ENCODE measurements at regions not wholly inside any gene's neighbourhood (a gene's known extent, or its start where the extent isn't known, plus 50 kb on each side); places are given as distances from the start of the nearest gene placed in this dataset.

GRCh38 chr18:44514106-44514505, 166.6 kb upstream of the SETBP1 start:
- Histone ChIP-seq H3K9me3 (ENCODE audit: control insufficient read depth, insufficient read depth, low read length) (no peaks in the 10 kb centered on the region), H3K27me3 (ENCODE audit: control insufficient read depth, insufficient read depth, low read length) (no peaks in the 10 kb centered on the region), H3K9ac (ENCODE audit: low read depth, low read length) (no peak overlapping the region), H3K4me3 (ENCODE audit: low read depth, low read length) (no peak overlapping the region), H3K36me3 (ENCODE audit: control insufficient read depth, insufficient read depth, low read length) (no peaks in the 10 kb centered on the region), H3K4me1 (ENCODE audit: control insufficient read depth, insufficient read depth, low read length) (no peaks in the 10 kb centered on the region), H3K27ac (ENCODE audit: low read depth, low read length) (no peak overlapping the region)

- Histone ChIP-seq H3K27me3 (ENCODE audit: control insufficient read depth, insufficient read depth, low read length) (no peaks in the 10 kb centered on the region), H3K36me3 (ENCODE audit: control insufficient read depth, insufficient read depth, low read length) (no peaks in the 10 kb centered on the region), H3K9me3 (ENCODE audit: control insufficient read depth, insufficient read depth, low read length) (no peaks in the 10 kb centered on the region), H3K9ac (ENCODE audit: low read depth, low read length) (no peak overlapping the region), H3K4me3 (ENCODE audit: low read depth, low read length) (no peak overlapping the region), H3K27ac (ENCODE audit: low read depth, low read length) (no peak overlapping the region), H3K4me1 (ENCODE audit: control insufficient read depth, insufficient read depth, low read length) (no peaks in the 10 kb centered on the region)
Observed at GRCh38 chr18:44514766-44515165, 165.9 kb upstream of the SETBP1 start.

GRCh38 chr18:44516450-44516849, 164.2 kb upstream of the SETBP1 start:
- H3K9me3 ChIP-seq (ENCODE audit: control insufficient read depth, insufficient read depth, low read length): no peaks in the 10 kb centered on the region
- no peaks in the 10 kb centered on the region for H3K36me3 ChIP-seq (ENCODE audit: control insufficient read depth, insufficient read depth, low read length)
- H3K9ac ChIP-seq (ENCODE audit: low read depth, low read length): no peak overlapping the region
- no peak overlapping the region for H3K4me3 ChIP-seq (ENCODE audit: low read depth, low read length)
- H3K4me1 ChIP-seq (ENCODE audit: control insufficient read depth, insufficient read depth, low read length): no peaks in the 10 kb centered on the region
- no peak overlapping the region for H3K27ac ChIP-seq (ENCODE audit: low read depth, low read length)
- no peaks in the 10 kb centered on the region for H3K27me3 ChIP-seq (ENCODE audit: control insufficient read depth, insufficient read depth, low read length)

DNA sequence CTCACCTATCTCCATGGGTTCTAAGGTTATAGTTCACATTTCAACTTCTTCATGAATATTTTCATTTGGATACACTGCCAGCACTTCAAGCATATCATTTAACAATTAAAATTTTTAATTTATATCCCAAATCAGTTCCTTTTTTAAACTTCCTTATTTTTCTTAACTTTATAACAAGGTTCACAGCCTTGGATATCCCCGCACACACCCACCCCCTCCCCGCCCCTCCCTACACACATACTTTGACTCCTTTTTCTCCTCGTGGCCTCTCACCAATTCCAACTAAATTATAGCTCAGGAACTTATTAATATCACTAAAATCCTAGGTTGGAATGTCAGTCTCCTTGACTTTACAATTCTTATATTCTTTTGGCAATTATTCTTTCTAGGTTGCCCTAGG, 163.6 kb upstream of the SETBP1 start:
- Histone ChIP-seq H3K36me3 (ENCODE audit: control insufficient read depth, insufficient read depth, low read length) (no peaks in the 10 kb centered on the region), H3K27me3 (ENCODE audit: control insufficient read depth, insufficient read depth, low read length) (no peaks in the 10 kb centered on the region), H3K27ac (ENCODE audit: low read depth, low read length) (no peak overlapping the region), H3K4me1 (ENCODE audit: control insufficient read depth, insufficient read depth, low read length) (no peaks in the 10 kb centered on the region), H3K9ac (ENCODE audit: low read depth, low read length) (no peak overlapping the region), H3K9me3 (ENCODE audit: control insufficient read depth, insufficient read depth, low read length) (no peaks in the 10 kb centered on the region), H3K4me3 (ENCODE audit: low read depth, low read length) (no peak overlapping the region)

- Histone ChIP-seq H3K4me1 (ENCODE audit: control insufficient read depth, insufficient read depth, low read length) (no peaks in the 10 kb centered on the region), H3K4me3 (ENCODE audit: low read depth, low read length) (no peak overlapping the region), H3K9me3 (ENCODE audit: control insufficient read depth, insufficient read depth, low read length) (no peaks in the 10 kb centered on the region)
Observed at GRCh38 chr18:44518091-44518615, 162.5 kb upstream of the SETBP1 start.

GRCh38 chr18:44518666-44519065, 162.0 kb upstream of the SETBP1 start:
- Histone ChIP-seq H3K27ac (ENCODE audit: low read depth, low read length) (no peak overlapping the region), H3K36me3 (ENCODE audit: control insufficient read depth, insufficient read depth, low read length) (no peaks in the 10 kb centered on the region), H3K9me3 (ENCODE audit: control insufficient read depth, insufficient read depth, low read length) (no peaks in the 10 kb centered on the region), H3K9ac (ENCODE audit: low read depth, low read length) (no peak overlapping the region), H3K4me1 (ENCODE audit: control insufficient read depth, insufficient read depth, low read length) (no peaks in the 10 kb centered on the region), H3K4me3 (ENCODE audit: low read depth, low read length) (no peak overlapping the region), H3K27me3 (ENCODE audit: control insufficient read depth, insufficient read depth, low read length) (no peaks in the 10 kb centered on the region)

More at GRCh38 chr18:44518091-44518615, 162.5 kb upstream of the SETBP1 start:
- Histone ChIP-seq H3K36me3 (ENCODE audit: control insufficient read depth, insufficient read depth, low read length) (no peaks in the 10 kb centered on the region), H3K27me3 (ENCODE audit: control insufficient read depth, insufficient read depth, low read length) (no peaks in the 10 kb centered on the region), H3K27ac (ENCODE audit: low read depth, low read length) (no peak overlapping the region), H3K9ac (ENCODE audit: low read depth, low read length) (no peak overlapping the region)

DNA sequence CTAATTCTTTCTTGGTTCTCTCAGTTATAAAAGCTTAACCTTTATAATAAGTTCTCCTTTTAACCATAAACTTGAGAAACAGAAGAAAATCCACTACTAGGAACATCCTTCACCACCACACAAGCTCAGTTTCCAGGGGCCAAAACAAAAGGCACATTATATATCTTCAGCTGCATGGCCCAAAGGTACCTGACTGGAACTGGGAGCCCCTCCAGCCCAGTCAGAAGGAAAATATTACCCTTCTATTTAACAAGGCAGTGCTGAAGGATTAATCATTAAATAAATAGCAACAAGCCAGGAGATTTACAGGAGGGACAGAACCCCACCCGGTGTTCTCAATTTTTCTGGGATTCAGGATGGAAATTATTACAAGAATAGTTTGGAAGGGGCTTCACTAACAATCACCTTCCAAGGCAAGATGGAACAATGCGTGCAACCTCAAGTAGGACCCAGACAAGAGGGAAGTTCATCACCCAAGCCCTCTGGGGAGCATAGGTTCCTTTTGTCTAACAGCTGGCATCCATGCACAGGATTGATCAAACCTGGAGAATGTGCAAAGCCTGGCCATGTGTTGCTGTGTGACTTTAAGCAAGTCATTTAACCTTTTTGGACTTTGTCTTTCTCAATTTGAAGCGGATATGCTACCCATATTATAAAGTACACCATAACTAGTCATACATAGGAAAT, 159.6 kb upstream of the SETBP1 start:
- H3K9me3 ChIP-seq (ENCODE audit: control insufficient read depth, insufficient read depth, low read length): no peaks in the 10 kb centered on the region
- no peak overlapping the region for H3K27ac ChIP-seq (ENCODE audit: low read depth, low read length)
- no peak overlapping the region for H3K4me3 ChIP-seq (ENCODE audit: low read depth, low read length)
- H3K36me3 ChIP-seq (ENCODE audit: control insufficient read depth, insufficient read depth, low read length): no peaks in the 10 kb centered on the region
- H3K4me1 ChIP-seq (ENCODE audit: control insufficient read depth, insufficient read depth, low read length): no peaks in the 10 kb centered on the region
- H3K27me3 ChIP-seq (ENCODE audit: control insufficient read depth, insufficient read depth, low read length): no peaks in the 10 kb centered on the region
- H3K9ac ChIP-seq (ENCODE audit: low read depth, low read length): no peak overlapping the region

DNA sequence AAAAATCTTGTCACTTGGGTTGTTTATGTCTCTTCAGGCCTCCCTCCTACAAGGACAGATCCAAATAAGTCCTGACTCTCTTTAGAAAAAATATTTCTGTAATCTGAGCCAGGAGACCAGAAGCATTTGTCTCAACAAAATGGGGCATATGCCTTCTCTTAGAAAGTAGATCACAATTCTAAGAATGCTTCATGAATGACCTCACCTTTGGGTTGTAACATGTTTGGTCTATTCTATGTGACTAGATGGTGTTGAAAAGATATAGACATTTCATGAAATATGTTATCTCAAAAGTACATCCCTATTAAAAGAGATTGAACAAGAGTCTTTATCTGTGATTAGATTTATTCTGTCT, 159.0 kb upstream of the SETBP1 start:
- Histone ChIP-seq H3K4me1 (ENCODE audit: control insufficient read depth, insufficient read depth, low read length) (no peaks in the 10 kb centered on the region), H3K4me3 (ENCODE audit: low read depth, low read length) (no peak overlapping the region), H3K36me3 (ENCODE audit: control insufficient read depth, insufficient read depth, low read length) (no peaks in the 10 kb centered on the region), H3K9ac (ENCODE audit: low read depth, low read length) (no peak overlapping the region), H3K9me3 (ENCODE audit: control insufficient read depth, insufficient read depth, low read length) (no peaks in the 10 kb centered on the region), H3K27me3 (ENCODE audit: control insufficient read depth, insufficient read depth, low read length) (no peaks in the 10 kb centered on the region), H3K27ac (ENCODE audit: low read depth, low read length) (no peak overlapping the region)

GRCh38 chr18:44526705-44527415, 153.8 kb upstream of the SETBP1 start:
- no peaks in the 10 kb centered on the region for H3K36me3 ChIP-seq (ENCODE audit: control insufficient read depth, insufficient read depth, low read length)
- H3K9ac ChIP-seq (ENCODE audit: low read depth, low read length): no peak overlapping the region
- no peaks in the 10 kb centered on the region for H3K9me3 ChIP-seq (ENCODE audit: control insufficient read depth, insufficient read depth, low read length)
- no peaks in the 10 kb centered on the region for H3K4me1 ChIP-seq (ENCODE audit: control insufficient read depth, insufficient read depth, low read length)
- H3K27me3 ChIP-seq (ENCODE audit: control insufficient read depth, insufficient read depth, low read length): no peaks in the 10 kb centered on the region
- H3K4me3 ChIP-seq (ENCODE audit: low read depth, low read length): no peak overlapping the region
- H3K27ac ChIP-seq (ENCODE audit: low read depth, low read length): no peak overlapping the region

DNA sequence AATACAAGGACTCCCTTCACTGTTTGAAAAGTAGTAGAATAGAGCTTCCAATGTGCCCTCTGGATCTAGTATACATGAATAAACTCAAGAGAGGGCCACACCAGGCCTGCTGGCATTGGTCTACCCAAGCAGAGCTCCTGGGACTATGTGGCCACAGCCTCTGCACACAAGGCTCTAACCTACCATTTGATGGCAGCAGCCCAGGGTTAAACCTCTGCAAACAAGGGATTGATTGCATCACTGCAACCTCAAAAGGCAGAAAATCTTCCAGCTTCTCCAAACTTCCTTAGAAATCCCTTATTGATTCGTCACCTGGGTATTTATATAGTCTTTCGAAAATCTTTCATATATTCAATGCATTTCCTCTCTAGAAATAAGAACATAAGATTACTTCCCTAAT, 147.6 kb upstream of the SETBP1 start:
- Histone ChIP-seq H3K4me1 (ENCODE audit: control insufficient read depth, insufficient read depth, low read length) (no peaks in the 10 kb centered on the region), H3K9me3 (ENCODE audit: control insufficient read depth, insufficient read depth, low read length) (no peaks in the 10 kb centered on the region), H3K4me3 (ENCODE audit: low read depth, low read length) (no peak overlapping the region), H3K27me3 (ENCODE audit: control insufficient read depth, insufficient read depth, low read length) (no peaks in the 10 kb centered on the region), H3K36me3 (ENCODE audit: control insufficient read depth, insufficient read depth, low read length) (no peaks in the 10 kb centered on the region), H3K9ac (ENCODE audit: low read depth, low read length) (no peak overlapping the region), H3K27ac (ENCODE audit: low read depth, low read length) (no peak overlapping the region)

- no peaks in the 10 kb centered on the region for H3K9me3 ChIP-seq (ENCODE audit: control insufficient read depth, insufficient read depth, low read length)
- H3K9ac ChIP-seq (ENCODE audit: low read depth, low read length): no peak overlapping the region
- no peaks in the 10 kb centered on the region for H3K36me3 ChIP-seq (ENCODE audit: control insufficient read depth, insufficient read depth, low read length)
- no peaks in the 10 kb centered on the region for H3K4me1 ChIP-seq (ENCODE audit: control insufficient read depth, insufficient read depth, low read length)
- H3K27me3 ChIP-seq (ENCODE audit: control insufficient read depth, insufficient read depth, low read length): no peaks in the 10 kb centered on the region
- H3K4me3 ChIP-seq (ENCODE audit: low read depth, low read length): no peak overlapping the region
- H3K27ac ChIP-seq (ENCODE audit: low read depth, low read length): no peak overlapping the region
Observed at GRCh38 chr18:44536046-44536445, 144.6 kb upstream of the SETBP1 start.

Measured in HUES48 (cell line).